ENCODE measurements at regions not wholly inside any gene's neighbourhood (a gene's known extent, or its start where the extent isn't known, plus 50 kb on each side); places are given as distances from the start of the nearest gene placed in this dataset.

DNA sequence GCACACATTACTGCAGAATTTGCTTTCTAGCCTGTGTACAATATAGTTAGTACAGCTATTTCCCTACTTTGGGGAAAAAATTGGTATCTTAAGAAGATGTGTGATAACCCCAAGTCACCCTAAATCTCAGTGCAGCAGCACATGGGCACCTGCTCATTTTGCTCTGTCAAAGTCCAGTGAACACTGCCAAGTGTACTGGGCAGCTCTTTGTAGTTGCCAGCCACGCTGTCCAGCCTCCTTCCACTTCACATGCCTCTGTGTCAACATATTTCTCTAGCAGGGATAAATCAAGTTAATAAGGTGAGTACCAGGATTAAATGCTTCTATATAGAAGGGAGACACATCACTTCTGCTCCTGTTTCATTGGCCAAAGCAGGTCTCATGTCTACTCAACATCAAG lies 87.1 kb upstream of the CDC14C start:
- Histone ChIP-seq H4K20me1 (replicated peaks in 1 of 2; ENCODE audit: control insufficient read depth in 1 of 2, insufficient read depth in 2 of 2, low read length in 2 of 2) (no peaks in the 10 kb centered on the region), H3K27ac (ENCODE audit: low read depth, low read length) (no peak overlapping the region), H2BK12ac (ENCODE audit: low read depth, low read length) (no peak overlapping the region), H3K36me3 (ENCODE audit: control insufficient read depth in 2 of 4, insufficient read depth in 4 of 4, low read length in 3 of 4) (no peaks in the 10 kb centered on the region), H4K5ac (ENCODE audit: insufficient read length, low read depth, low read length) (no peak overlapping the region), H2AFZ (ENCODE audit: low read length) (0 out of 2 replicates have a peak overlapping the region, but pooled peaks have one; percentile 3), H2BK120ac (replicated peaks; ENCODE audit: low read depth, low read length) (no peak overlapping the region), H4K8ac (ENCODE audit: extremely low read depth, insufficient read depth, low read length) (no peak overlapping the region), H4K91ac (replicated peaks; ENCODE audit: insufficient read length, low read length) (no peak overlapping the region), H3K79me2 (ENCODE audit: control insufficient read depth in 1 of 2, insufficient read depth in 2 of 2, low read length in 2 of 2) (no peaks in the 10 kb centered on the region), H3K27me3 (replicated peaks in 1 of 4; ENCODE audit: control insufficient read depth in 3 of 4, extremely low read depth in 1 of 4, insufficient read depth in 3 of 4, low read length in 3 of 4) (no peaks in the 10 kb centered on the region), H2AK5ac (ENCODE audit: low read depth, low read length) (no peak overlapping the region), H3K23ac (ENCODE audit: insufficient read length) (no peak overlapping the region), H3K56ac (replicated peaks; ENCODE audit: insufficient read length, low read depth, low read length) (no peak overlapping the region), H3K4me2 (ENCODE audit: insufficient read depth in 1 of 2, low read depth in 2 of 2, low read length in 2 of 2) (no peak overlapping the region), H3K18ac (ENCODE audit: extremely low read depth, low read length) (no peak overlapping the region), H3K14ac (ENCODE audit: insufficient read length) (no peak overlapping the region), H2BK20ac (ENCODE audit: low read length) (no peak overlapping the region), H3K9ac (replicated peaks in 1 of 4; ENCODE audit: extremely low read depth in 1 of 4, low read depth in 3 of 4, low read length in 3 of 4) (no peak overlapping the region), H3K4me3 (ENCODE audit: extremely low read depth in 1 of 4, insufficient read depth in 2 of 4, low read depth in 3 of 4, low read length in 4 of 4) (no peak overlapping the region), H3K23me2 (ENCODE audit: low read depth, low read length) (no peaks in the 10 kb centered on the region), H3K79me1 (ENCODE audit: low read depth, low read length) (no peaks in the 10 kb centered on the region), H3K4ac (replicated peaks; ENCODE audit: insufficient read length, low read depth, low read length) (no peak overlapping the region), H2BK15ac (ENCODE audit: low read length) (no peak overlapping the region), H2BK5ac (ENCODE audit: low read depth, low read length) (no peak overlapping the region), H3K4me1 (replicated peaks in 1 of 4; ENCODE audit: control insufficient read depth in 3 of 4, insufficient read depth in 4 of 4, low read length in 3 of 4) (no peaks in the 10 kb centered on the region), H3K9me3 (ENCODE audit: insufficient read depth in 2 of 2, low read depth in 1 of 2, low read length in 1 of 2) (no peaks in the 10 kb centered on the region)
- DNase-seq (ENCODE audit: low read depth in 1 of 2, low spot score in 2 of 2): no peak
- WGBS, 2 experiments (ENCODE audit: extremely low coverage in 1 of 2, insufficient coverage in 1 of 2, insufficient read length in 1 of 2, insufficient replicate concordance in 2 of 2, low coverage in 1 of 2, low lambda C conversion rate in 2 of 2, missing lambda C conversion rate in 1 of 2): 89% methylated on average over 1 of the region's 1 CpG; no CpG with 5 or more reads in 1 of the 2 experiments
- no peak for FAIRE-seq
- CTCF ChIA-PET (ENCODE audit: partially characterized antibody): no interaction called here
- POLR2A ChIA-PET (ENCODE audit: partially characterized antibody): no interaction called here
- TF ChIP-seq HDAC6 (IDR thresholded peaks at IDR 0.05; ENCODE audit: low read depth, low read length) (no peak), TAF7 (optimal IDR thresholded peaks at IDR 0.05; ENCODE audit: borderline replicate concordance, low read depth, low read length) (no peak), BACH1 (IDR thresholded peaks at IDR 0.05; ENCODE audit: low read length) (no peak), CHD1 (IDR thresholded peaks at IDR 0.05; ENCODE audit: low read depth, low read length) (no peak), TEAD4 (IDR thresholded peaks at IDR 0.05; ENCODE audit: low read depth, low read length) (no peak), SUZ12 (IDR thresholded peaks at IDR 0.05; ENCODE audit: low read length) (no peak), KDM4A (IDR thresholded peaks at IDR 0.05; ENCODE audit: low read depth, low read length, severe bottlenecking) (no peak), KDM1A (IDR thresholded peaks at IDR 0.05; ENCODE audit: borderline replicate concordance, low read length) (no peak), EGR1 (IDR thresholded peaks at IDR 0.05; ENCODE audit: borderline replicate concordance, low read depth, low read length) (no peak), CBX8 (IDR thresholded peaks at IDR 0.05; ENCODE audit: borderline replicate concordance, low read depth, low read length) (no peak)
- TF ChIP-seq, protein P1, sequence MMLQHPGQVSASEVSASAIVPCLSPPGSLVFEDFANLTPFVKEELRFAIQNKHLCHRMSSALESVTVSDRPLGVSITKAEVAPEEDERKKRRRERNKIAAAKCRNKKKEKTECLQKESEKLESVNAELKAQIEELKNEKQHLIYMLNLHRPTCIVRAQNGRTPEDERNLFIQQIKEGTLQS (IDR thresholded peaks at IDR 0.05; ENCODE audit: insufficient read depth, low read depth, low read length): no peak
- TF ChIP-seq, protein P2, sequence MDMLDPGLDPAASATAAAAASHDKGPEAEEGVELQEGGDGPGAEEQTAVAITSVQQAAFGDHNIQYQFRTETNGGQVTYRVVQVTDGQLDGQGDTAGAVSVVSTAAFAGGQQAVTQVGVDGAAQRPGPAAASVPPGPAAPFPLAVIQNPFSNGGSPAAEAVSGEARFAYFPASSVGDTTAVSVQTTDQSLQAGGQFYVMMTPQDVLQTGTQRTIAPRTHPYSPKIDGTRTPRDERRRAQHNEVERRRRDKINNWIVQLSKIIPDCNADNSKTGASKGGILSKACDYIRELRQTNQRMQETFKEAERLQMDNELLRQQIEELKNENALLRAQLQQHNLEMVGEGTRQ (IDR thresholded peaks at IDR 0.05; ENCODE audit: low read length): no peak
